Lung (tissue), 12 donors: ENCODE measurements at regions not wholly inside any gene's neighbourhood (a gene's known extent, or its start where the extent isn't known, plus 50 kb on each side); places are given as distances from the start of the nearest gene placed in this dataset. TPM values are rescaled to one million over a fixed set of nuclear protein-coding genes. Genes with fewer than 3 reads are reported as not detected.

Experiments used
- ATAC-seq: fragments of 200-7000 bp; cut with Tn5 transposase; one replicate; pipeline ENCODE4 v1.9.1; 2020; ENCODE audit warnings: moderate number of reproducible peaks; ENCODE audit not compliant: insufficient read depth, low FRiP score
- DNase-seq, 3 donors: peaks; one replicate each; pipeline ENCODE4 v3.0.0-alpha.2; 2013 to 2017
- H3K27ac ChIP-seq, 2 donors: one replicate each; pipeline ENCODE4 v1.5.1; 2013; ENCODE audit warnings: mild to moderate bottlenecking in 2 of 2, moderate library complexity in 2 of 2, control low read depth in 1 of 2, inconsistent platforms in 1 of 2, low read depth in 1 of 2, low read length in 1 of 2
- H3K27me3 ChIP-seq, 3 donors: one replicate each; pipeline ENCODE4 v1.5.1; 2013; ENCODE audit warnings: low read length in 2 of 3; ENCODE audit not compliant: control insufficient read depth in 3 of 3, insufficient read depth in 3 of 3
- H3K36me3 ChIP-seq, 4 donors: one replicate each; pipeline ENCODE4 v1.5.1; 2013; ENCODE audit warnings: low read length in 4 of 4, mild to moderate bottlenecking in 1 of 4, moderate library complexity in 1 of 4; ENCODE audit not compliant: control insufficient read depth in 4 of 4, insufficient read depth in 4 of 4
- H3K4me1 ChIP-seq, 5 donors: one replicate each; pipeline ENCODE4 v1.5.1; 2013; ENCODE audit warnings: low read length in 5 of 5, mild to moderate bottlenecking in 2 of 5, moderate library complexity in 1 of 5; ENCODE audit not compliant: control insufficient read depth in 5 of 5, insufficient read depth in 5 of 5
- H3K4me3 ChIP-seq: one replicate; pipeline ENCODE4 v1.5.1; 2013; ENCODE audit warnings: mild to moderate bottlenecking, control low read depth, moderate library complexity
- H3K9ac ChIP-seq, 2 donors: one replicate each; pipeline ENCODE4 v1.5.1; 2013; ENCODE audit warnings: low read length in 2 of 2, control low read depth in 1 of 2; ENCODE audit not compliant: insufficient read depth in 1 of 2
- H3K9me3 ChIP-seq, 4 donors: one replicate each; pipeline ENCODE4 v1.5.1; 2013; ENCODE audit warnings: low read length in 3 of 4, mild to moderate bottlenecking in 1 of 4, moderate library complexity in 1 of 4; ENCODE audit not compliant: control insufficient read depth in 4 of 4, insufficient read depth in 3 of 4
- CTCF ChIP-seq: IDR thresholded peaks from 2 replicates; pipeline ENCODE4 v1.5.1; 2012; ENCODE audit warnings: mild to moderate bottlenecking; ENCODE audit errors: control extremely low read depth, extremely low read depth
- WGBS, 2 donors: extraction: QIAGEN DNeasy Blood & Tissue Kit; methylation state at CpG; one replicate each; pipeline ENCODE4 v1.1.7; 2013; 5-methylcytosine and 5-hydroxymethylcytosine counted together
- small RNA-seq: library from RNA; depleted of rRNA; stranded (forward); fragments of <200 nt; gene quantifications from one replicate; pipeline ENCODE3, GENCODE V24; 2014; ENCODE audit warnings: low replicate concordance
- donor health status: control.
- donor health status: control.
- donor health status: Bipolar disorder and iron deficiency.
- donor health status: healthy.
- donor health status: DM: yes; HTN: yes; CAD: no.

- no peaks in the 10 kb centered on the region for H3K36me3 ChIP-seq
- ATAC-seq (no peak), DNase-seq (no peak)
- TF ChIP-seq CTCF, result no peak
- peaks cover 0 to 2% (median 0%) of the 10 kb centered on the region in 4 donors for H3K9me3 ChIP-seq
- H3K4me3 ChIP-seq, result no peak overlapping the region
- H3K27me3 ChIP-seq, result no peaks in the 10 kb centered on the region
- peaks cover 0 to 10% (median 0%) of the 10 kb centered on the region in 5 donors for H3K4me1 ChIP-seq
- no peak overlapping the region for H3K9ac ChIP-seq
- 91 to 97% methylated on average over 11 of the region's 11 CpGs for WGBS, 2 donors
- H3K27ac ChIP-seq, result no peak overlapping the region
Observed at GRCh38 chr22:47225080-47225930, 462.9 kb downstream of the TBC1D22A start.

Small RNA genes in the stretch of these regions (small RNA-seq; reads per million reads assigned to genes)
- gene MIR3201 (not detected), gene MIR3667 (not detected), gene MIR4535 (not detected)
